HepG2 (cell line): ENCODE measurements at regions not wholly inside any gene's neighbourhood (a gene's known extent, or its start where the extent isn't known, plus 50 kb on each side); places are given as distances from the start of the nearest gene placed in this dataset.
A peak's percentile ranks its signal among the peaks of the same experiment; 100 is the strongest.

Experiments
- FOXA3 ChIP-seq: IDR thresholded peaks from 2 replicates; pipeline ENCODE4 v1.6.1; 2016; ENCODE audit warnings: missing genetic modification reagents, missing compliant biosample characterization
- PRDM10 ChIP-seq: sonication (generic); formaldehyde crosslinking; IDR thresholded peaks from 2 replicates; pipeline ENCODE4 v1.4.0; 2020; ENCODE audit warnings: low read depth, missing genetic modification reagents
- TBL1XR1 ChIP-seq: fragments of 150-350 bp; IDR thresholded peaks from 2 replicates; pipeline ENCODE4 v1.6.1; 2014; ENCODE audit warnings: borderline replicate concordance, low read length; ENCODE audit not compliant: partially characterized antibody
- ZNF326 ChIP-seq: sonication (generic); formaldehyde crosslinking; IDR thresholded peaks from 2 replicates; pipeline ENCODE4 v1.4.0; 2020; ENCODE audit warnings: missing genetic modification reagents, borderline replicate concordance
- ZNF432 ChIP-seq: sonication (generic); formaldehyde crosslinking; IDR thresholded peaks from 2 replicates; pipeline ENCODE4 v1.5.0; 2020; ENCODE audit warnings: missing genetic modification reagents, mild to moderate bottlenecking, borderline replicate concordance
- ZNF484 ChIP-seq: sonication (generic); formaldehyde crosslinking; IDR thresholded peaks from 2 replicates; pipeline ENCODE4 v1.5.1; 2020; ENCODE audit warnings: mild to moderate bottlenecking, low read depth, missing genetic modification reagents, borderline replicate concordance
- ZNF670 ChIP-seq: sonication (generic); formaldehyde crosslinking; IDR thresholded peaks from 2 replicates; pipeline ENCODE4 v1.8.0; 2022; ENCODE audit warnings: mild to moderate bottlenecking, missing genetic modification reagents, borderline replicate concordance
- TF ChIP-seq, protein P1 (sequence below): IDR thresholded peaks from 2 replicates; pipeline ENCODE4 v1.6.1; 2012; ENCODE audit warnings: inconsistent platforms
- TF ChIP-seq, protein P2 (sequence below): IDR thresholded peaks from 2 replicates; pipeline ENCODE4 v1.6.1; 2016

DNA sequence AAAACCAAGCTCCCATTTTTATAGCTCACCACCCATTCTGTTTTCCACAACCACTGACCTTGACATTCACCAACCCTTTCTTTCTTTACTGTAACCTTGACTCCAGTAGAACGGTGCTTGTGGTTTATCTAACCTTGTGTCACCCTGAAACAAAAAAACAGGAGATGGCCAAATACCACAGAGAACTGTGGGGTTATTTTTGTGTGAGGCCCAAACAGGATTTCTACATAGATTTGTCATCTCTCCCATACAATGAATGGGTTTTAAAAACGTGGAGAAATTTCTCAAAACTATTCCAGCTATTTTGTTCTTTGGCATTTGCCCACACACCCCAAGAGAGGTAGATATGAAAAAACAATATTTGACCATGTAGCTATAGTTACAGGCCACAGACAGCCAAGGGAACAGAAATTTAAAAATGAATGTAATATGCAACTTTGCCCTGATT lies 231.3 kb upstream of the TANK start (continued):
- TF ChIP-seq FOXA3, result peak; percentile 41; the same call in 1 of the 2 replicates
- TF ChIP-seq ZNF484 (CRISPR knock-in tag), result no peak
- peak; percentile 74 for TF ChIP-seq TBL1XR1
- no peak for TF ChIP-seq ZNF432
- no peak for TF ChIP-seq ZNF326 (CRISPR knock-in tag)
- TF ChIP-seq PRDM10 (CRISPR knock-in tag), result no peak
- TF ChIP-seq, protein P1, sequence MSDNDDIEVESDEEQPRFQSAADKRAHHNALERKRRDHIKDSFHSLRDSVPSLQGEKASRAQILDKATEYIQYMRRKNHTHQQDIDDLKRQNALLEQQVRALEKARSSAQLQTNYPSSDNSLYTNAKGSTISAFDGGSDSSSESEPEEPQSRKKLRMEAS, result no peak
- no peak for TF ChIP-seq ZNF670
- TF ChIP-seq, protein P2, sequence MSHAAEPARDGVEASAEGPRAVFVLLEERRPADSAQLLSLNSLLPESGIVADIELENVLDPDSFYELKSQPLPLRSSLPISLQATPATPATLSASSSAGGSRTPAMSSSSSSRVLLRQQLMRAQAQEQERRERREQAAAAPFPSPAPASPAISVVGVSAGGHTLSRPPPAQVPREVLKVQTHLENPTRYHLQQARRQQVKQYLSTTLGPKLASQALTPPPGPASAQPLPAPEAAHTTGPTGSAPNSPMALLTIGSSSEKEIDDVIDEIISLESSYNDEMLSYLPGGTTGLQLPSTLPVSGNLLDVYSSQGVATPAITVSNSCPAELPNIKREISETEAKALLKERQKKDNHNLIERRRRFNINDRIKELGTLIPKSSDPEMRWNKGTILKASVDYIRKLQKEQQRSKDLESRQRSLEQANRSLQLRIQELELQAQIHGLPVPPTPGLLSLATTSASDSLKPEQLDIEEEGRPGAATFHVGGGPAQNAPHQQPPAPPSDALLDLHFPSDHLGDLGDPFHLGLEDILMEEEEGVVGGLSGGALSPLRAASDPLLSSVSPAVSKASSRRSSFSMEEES (CRISPR knock-in tag), result 0 out of 2 replicates have a peak, but pooled peaks have one; percentile 33
- TF ChIP-seq, all 625 proteins: peak for 38
